ENCODE measurements at regions not wholly inside any gene's neighbourhood (a gene's known extent, or its start where the extent isn't known, plus 50 kb on each side); places are given as distances from the start of the nearest gene placed in this dataset.

DNA sequence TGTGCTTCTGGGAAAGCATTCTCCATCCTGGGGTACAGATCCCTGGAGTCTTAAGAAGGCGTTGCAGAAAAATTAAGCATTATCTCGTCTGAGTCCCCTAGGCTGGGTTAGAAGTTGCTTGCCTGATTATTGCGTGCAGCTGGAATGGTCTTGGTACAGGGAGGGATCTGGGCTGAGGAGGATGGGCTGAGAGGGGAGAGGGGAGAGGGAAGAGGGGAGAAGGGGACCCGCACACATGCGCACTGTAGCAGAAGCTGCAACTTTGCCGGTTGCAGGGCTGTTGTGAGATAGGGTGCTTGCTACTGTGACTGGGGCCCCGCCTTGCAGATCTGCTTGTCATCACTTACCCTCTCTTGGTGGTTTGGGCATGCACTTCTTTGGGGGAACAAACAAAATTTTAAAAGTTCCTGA lies 316.8 kb downstream of the DLEU7 start:
- TF ChIP-seq CTCF (IDR thresholded peaks at IDR 0.05; ENCODE audit: poor library complexity) (no peak), EZH2 (IDR thresholded peaks at IDR 0.05; ENCODE audit: borderline replicate concordance) (no peak)

Measured in hepatocyte (in vitro differentiated cells).